SKM-1 treated with dmso at 0.1 percent for 144 hours (cell line): ENCODE measurements at regions not wholly inside any gene's neighbourhood (a gene's known extent, or its start where the extent isn't known, plus 50 kb on each side); places are given as distances from the start of the nearest gene placed in this dataset.
"Not testable (repeated sequence)": the region's sequence is repeated elsewhere in the genome, so short reads cannot be mapped to it uniquely, and the experiment has no call there.

Experiments
- DNase-seq: peaks from one replicate; lab custom pipeline; 2025; ENCODE audit not compliant: unreplicated experiment; lab: John Stamatoyannopoulos, UW

DNA sequence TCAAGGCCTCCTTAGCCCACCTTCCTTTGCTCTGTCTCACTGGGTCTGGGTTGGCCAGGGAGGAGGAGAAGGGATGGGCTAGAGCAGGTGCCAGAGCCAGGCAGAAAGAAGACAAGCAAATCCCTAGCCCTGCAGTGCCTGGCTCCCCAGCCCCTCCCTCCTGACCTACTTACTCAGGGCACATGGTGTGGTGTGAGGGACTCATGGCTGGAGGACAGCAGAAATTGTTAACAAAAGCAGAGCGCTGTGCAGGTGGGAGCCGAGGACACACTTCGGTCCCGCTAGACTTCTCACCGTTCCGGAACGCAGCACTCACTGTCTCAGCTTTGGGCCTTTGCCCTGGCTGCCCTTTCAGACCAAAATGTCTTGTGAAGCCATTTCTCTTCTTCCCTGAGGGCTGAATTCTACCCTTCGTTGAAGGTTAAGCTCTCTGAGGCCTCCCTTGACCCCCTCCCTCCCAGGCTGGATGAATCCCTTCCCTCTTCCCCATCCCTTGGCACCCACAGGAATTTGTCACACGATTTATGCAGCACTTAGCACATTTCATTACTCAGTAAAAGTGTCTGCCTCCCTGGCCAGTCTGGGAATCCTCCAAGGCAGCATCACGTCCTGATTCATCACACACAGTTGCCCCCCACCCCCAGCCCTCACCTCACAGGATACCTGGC lies 263.9 kb upstream of the TRPC7 start:
- DNase-seq = no peak

DNA sequence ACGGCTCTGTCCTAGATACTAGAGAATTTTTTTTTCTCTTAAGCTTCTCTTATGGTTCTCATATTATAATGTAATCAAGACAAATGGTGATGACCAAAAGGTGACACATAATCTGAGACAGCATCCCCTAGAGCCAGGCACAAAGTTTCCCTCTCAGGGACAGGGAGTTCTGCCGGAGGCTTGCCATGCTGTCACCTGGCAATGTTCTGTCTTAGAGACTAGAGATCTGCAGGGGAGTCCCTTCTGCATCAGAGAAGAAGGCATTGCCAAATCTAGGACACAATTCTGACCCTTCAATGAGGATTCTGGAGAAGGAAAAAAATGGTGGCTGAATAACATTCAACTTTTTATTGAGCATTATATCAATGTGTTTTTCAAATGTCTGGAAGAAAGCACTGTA lies 261.2 kb upstream of the TRPC7 start:
- DNase-seq = no peak

DNA sequence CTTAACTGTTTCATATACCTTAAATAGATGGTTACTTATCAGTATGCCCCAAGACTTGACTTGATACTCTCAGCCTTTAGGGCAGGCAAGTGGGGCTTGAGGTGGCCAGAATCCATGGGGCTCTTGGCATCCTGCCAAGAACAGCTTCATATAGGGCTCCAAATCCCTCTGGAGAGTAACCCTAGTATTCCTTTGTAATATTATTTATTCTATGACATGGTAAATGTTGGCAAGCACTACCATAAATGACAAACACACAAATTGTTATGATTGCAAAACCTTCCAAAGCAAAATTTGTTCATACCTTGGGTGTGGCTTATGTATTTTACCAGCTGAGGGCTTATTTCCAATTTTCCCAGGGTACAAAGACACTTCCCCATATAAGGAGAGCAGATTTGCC lies 257.4 kb upstream of the TRPC7 start:
- no peak for DNase-seq

DNA sequence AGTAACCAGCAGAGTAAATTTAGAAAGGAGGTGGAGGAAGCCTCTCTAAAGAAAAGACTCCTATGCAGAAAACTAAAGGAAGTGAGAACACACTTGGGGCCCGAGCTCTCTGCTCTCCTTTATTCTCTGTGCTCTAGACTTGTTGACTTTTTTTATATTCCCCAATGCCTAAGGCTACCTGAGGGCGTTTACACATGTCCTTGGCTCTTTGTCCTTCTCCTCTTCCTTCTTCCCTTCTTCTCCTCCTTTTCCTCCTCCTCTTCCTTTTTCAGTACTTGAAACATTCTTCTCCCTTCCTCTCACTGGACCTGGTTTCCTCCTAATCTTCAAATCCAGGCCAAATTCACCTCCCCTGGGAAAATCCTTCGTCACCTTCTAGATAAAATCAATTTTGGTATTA lies 256.4 kb upstream of the TRPC7 start:
- DNase-seq = no peak

DNA sequence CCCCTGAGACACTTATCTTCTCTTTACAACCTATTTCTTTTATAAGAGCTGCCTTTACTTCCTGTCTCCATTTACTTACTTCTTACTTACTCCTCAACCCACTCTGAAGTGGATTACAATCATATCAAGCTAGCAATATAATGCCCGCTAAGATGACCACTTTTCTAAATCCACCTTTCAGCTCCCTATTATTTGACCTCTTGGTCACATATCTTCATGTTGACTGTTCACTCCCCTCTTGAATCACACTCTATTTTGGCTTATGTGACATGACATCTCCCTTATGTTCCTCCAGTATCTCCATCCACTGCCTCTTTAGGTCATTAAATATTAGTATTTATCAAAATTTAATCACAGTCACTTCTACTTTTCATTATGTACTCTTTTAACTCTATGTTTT lies 255.3 kb upstream of the TRPC7 start:
- DNase-seq = no peak

DNA sequence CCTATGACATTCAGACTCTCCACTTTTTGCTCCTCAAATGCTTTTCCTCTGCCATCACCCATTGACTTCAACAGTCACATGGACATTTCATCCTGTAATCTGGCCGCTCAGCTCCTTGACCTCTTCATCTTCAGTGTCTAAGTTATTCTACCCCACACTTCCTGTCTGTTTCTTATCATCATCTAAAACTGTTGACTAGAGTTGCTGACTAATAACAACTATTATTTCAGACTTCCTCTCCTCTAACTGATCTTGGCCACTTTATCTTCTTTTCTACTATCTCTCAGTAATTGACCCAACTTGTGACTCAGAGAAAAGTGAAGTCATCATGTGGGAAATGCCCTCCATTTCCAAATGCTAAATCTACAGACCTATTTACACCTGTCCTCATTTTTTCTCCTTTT lies 254.7 kb upstream of the TRPC7 start:
- DNase-seq = no peak

DNA sequence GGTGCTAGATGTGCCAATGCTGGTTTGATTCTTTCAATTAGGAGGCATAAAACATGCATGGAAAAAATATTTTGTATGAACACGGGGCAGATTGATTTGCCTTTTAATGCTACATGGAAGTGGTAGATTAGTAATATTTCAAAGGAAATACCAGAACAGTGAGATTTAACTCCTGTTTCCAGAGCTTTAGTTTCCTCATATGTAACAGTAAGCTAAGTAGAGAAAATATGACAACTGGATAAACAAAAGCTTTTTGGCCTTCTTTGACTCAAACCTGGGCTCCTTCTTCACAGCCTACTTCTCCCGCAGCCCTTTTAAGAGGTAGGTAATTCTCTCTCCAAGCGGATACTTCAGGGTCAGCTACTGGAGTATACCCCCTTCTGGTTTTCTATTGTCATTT lies 254.2 kb upstream of the TRPC7 start:
- DNase-seq = no peak

DNA sequence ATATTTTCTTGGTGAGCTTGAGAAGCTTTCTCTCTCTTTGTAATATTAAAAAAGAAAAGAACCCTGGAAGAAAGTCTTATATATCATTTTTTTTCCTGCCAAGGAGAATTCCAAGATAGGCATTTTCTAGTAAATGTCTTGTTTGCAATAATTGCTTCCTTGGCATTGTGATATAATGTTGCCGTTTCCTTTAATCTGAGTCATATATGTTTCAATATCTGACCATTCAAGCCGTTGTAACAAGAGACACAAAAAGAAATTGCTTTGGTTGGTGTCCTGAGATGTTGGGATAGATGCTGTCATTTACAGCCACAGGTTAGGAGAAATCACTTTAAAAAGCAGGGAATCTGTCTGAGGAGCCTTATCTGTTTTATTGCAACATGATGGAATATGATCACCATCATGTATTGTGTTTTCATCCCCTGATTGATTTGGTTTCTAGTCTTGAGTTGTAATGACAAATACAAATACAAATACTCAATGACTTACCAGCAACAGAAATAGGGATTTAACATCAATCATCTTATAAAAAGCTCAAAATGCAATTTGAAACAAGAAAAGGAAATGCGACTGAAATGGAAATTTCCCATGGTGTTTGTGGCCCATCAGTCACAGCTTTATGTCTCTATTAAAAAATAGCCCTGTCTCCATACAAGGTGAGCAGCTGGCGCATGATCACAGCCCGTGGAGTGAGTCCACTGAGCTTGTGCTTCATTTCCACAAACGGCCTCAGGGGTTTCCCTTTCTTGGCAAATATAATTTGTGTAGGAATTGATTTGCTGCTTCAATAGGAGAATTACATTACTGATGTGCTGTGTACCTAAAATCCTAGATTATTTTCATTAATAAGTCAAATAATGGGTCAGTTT lies 250.1 kb upstream of the TRPC7 start:
- DNase-seq = no peak

DNA sequence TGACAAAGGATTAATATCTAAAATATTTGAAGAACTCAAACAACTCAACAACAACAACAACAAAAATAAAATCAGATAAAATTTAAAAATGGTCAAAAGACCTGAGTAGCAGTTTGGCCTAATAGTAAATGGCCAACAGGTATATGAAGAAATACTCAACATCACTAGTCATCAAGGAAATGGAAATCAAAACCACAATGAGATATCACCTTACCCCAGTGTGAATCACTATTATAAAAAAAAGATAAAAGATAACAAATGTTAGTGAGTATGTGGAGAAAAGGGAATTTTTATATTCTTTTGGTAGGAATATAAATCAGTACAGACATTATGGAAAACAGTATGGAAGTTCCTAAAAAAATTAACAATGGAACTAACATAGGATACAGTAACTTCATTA lies 247.9 kb upstream of the TRPC7 start:
- DNase-seq = no peak

DNA sequence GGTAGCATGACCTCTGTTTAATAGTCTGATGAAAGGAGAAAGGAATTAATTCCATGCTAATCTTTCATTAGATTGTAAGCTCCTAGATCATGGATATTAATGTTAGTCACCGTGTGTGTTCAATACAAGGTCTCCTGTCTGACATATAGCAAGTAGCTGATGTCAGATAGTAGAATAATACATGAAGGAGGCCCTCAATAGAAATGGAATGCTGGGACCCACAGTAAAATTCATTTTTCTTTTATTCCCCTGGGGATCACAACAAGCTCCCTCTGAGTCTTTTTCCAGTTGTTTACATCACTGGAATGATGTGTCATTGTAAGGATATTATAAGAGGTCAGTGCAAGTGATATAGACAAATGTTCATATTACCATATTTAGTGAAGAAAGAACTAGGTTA lies 240.3 kb upstream of the TRPC7 start:
- no peak for DNase-seq

DNA sequence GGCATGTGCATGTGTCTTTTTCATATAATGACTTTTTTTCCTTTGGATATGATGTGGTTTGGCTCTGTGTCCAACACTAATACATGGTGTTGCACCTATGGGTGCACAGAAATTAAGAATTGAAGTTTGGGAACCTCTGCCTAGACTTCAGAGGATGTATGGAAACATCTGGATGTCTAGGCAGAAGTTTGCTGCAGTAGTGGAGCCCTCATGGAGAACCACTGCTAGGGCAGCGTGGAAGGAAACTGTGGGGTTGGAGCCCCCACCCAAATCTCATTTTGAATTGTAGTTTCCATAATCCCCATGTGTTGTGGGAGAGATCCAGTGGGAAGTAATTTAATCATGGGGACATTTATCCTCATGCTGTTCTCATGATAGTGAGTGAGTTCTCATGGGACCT lies 235.0 kb upstream of the TRPC7 start:
- no peak for DNase-seq

DNA sequence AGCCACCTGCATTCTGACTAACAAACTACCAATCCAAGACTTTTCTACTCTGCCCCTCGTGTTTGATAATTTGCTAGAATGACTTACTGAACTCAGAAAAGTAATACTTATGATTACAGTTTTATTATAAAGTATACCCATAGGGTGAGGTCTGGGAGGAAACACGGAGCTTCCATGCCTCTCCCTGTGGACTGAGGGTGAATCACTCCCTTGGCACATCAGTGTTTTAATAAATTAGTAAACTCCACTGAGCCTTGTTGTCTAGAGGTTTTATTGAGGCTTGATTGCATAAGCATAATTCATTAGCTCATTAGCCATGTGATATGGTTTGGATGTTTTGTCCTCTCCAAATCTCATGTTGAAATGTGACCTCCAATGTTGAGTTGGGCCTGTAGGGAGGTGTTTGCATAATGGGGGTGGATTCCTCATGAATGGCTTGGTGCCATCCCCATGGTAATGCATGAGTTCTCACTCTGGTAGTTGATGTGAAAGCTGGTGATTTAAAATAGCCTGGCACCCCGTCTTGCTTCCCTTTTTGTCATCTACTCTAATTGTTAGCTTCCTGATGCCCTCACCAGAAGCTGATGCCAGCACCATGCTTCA lies 233.6 kb upstream of the TRPC7 start:
- DNase-seq = no peak

DNA sequence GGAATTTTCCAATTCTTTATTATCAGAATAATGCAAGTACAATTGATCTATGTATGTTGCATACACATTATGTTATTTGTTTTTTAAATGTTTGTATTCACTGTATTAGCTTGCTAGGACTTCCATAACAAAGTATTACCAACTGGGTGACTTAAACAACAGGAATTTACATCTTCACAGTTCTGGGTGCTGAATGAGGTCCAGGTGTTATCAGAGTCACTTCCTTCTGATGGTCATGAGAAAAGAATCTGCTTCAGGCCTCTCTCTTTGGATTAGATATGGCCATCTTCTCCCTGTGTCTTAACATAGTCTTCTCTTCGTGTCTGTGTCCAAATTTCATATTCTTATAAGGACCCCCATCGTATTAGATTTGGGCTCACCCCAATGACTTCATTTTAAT lies 229.1 kb upstream of the TRPC7 start:
- DNase-seq = no peak

DNA sequence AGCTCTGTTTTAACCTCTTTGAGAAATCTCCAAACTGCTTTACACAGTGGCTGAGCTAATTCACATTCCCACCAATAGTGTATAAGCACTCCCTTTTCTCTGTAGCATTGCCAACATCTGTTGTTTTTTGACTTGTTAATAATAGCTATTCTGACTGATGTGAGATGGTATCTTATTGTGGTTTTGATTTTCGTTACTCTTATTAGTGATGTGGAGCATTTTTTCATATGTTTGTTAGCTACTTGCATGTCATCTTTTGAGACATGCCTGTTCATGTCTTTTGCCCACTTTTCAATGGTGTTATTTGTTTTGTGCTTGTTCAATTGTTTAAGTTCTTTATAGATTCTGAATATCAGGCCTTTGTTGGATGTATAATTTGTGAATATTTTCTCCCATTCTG lies 225.2 kb upstream of the TRPC7 start:
- DNase-seq = no peak

DNA sequence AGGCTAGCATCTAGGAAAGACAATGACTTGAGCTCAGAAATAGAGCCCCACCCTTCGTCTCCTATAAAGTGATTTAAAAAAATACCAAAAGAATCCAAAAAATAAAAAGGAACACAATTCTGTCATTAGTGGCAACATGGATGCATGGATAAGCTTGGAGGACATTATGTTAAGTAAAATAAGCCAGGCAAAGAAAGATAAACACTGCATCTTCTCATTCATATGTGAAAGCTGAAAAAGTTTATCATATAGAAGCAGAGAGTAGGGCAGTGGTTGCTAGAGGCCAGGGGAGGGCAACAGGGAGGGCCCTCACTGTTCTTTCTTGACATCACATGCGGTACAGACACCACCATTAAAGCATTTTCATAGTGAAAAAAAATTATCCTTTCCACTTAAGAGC lies 220.9 kb upstream of the TRPC7 start:
- DNase-seq = no peak

DNA sequence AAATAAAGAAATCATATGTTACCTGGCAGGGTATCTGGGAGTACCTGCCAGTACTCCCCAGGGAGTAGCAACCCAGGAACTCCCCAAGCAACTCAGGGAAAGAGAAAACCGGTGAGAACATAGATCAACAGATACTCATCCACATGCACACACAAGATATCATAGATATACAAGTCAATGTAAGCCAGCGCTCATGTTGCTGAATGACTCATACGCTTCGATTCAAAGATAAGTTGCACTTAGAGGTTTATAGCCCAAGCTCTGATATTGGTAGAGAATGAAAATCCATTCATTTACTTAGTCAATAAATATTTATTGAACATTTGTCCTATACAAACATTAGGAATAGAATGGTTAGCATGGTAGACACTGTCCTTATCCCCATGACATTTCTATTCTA lies 219.1 kb upstream of the TRPC7 start:
- no peak for DNase-seq

DNA sequence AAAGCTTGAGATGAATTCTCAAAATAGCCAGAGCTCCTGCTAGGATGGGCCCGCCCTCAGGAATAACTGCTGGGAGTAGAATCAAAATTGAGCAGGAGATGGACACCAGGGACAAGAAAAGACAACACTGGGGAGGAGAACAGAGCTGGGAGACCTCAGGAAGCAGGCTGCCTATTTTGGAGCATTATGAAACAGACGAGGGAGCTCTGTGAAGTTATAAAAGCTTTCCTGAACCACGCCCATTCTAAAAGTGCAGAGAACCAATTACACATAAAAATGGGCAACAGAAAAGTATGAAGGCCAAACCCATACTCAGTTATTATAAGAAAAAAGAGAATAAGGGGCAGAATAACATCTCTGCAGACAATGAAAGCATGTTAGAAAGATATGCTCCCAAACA lies 213.9 kb upstream of the TRPC7 start:
- no peak for DNase-seq

DNA sequence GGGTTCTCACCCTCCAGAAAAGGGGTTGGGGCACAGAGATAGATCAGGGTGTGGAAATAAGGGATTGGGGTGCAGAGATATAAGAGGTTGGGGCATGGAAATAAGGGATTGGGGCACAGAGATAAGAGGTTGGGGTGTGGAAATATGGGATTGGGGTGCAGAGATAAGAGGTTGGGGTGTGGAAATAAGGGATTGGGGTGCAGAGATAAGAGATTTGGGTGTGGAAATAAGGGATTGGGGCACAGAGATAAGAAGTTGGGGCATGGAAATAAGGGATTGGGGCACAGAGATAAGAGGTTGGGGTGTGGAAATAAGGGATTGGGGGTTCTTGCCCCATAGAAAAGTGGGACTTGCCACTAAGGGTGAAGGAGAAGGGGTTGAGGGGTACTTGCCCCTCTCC lies 204.5 kb upstream of the TRPC7 start:
- DNase-seq = not testable (repeated sequence)

DNA sequence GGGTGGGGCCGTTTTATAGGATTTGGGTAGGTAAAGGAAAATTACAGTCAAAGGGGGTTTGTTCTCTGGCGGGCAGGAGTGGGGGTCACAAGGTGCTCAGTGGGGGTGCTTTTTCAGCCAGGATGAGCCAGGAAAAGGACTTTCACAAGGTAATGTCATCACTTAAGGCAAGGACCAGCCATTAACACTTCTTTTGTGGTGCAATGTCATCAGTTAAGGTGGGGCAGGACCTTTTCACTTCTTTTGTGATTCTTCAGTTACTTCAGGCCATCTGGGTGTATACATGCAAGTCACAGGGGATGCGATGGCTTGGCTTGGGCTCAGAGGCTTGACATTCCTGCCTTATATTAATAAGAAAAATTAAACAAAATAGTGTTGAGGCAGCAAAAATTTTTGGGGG lies 200.1 kb upstream of the TRPC7 start:
- DNase-seq = not testable (repeated sequence)

DNA sequence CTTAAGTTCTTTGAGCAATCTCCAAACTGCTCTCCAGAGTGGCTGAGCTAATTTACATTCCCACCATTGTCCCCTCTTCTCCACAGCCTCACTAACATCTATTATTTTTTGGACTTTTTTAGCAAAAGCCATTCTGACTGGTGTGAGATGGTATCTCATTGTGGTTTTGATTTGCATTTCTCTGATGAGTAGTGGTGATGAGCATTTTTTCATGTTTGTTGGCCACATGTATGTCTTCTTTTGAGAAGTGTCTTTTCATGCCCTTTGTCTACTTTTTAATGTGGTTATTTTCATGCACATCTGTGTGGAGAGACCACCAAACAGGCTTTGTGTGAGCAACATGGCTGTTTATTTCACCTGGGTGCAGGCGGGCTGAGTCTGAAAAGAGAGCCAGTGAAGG lies 199.7 kb upstream of the TRPC7 start:
- DNase-seq = not testable (repeated sequence)

DNA sequence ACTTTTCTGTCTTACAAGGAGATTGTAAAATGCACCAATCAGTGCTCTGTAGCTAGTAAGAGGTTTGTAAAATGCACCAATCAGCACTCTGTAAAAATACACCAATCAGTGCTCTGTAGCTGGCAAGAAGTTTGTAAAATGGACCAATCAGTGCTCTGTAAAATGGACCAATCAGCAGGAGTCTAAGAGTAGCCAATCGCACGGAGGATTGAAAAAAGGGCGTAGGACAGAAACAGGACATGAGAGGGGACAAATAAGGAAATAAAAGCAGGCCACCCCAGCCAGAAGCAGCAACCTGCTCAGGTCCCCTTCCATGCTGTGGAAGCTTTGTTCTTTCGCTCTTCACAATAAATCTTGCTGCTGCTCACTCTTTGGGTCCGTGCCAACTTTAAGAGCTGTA lies 199.1 kb upstream of the TRPC7 start:
- not testable (repeated sequence) for DNase-seq

DNA sequence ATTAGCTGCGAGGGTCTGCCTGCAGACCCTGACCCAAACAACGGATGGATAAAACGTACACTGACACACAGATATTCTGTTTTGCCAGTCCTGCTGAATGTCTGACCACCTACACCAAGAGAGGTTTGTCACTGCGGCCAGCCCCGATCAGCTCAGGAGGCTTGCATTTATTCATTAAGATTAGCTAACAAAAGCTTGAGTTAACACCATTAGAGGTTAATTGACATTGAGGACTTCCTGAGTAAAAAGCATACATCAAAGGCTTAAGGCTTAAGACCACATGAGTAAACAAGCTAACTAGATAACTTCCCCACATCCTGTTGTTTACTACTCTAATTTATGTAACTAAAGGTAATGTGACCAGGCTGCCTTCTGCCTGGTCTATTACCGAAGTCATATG lies 198.1 kb upstream of the TRPC7 start:
- DNase-seq = no peak
